H1 (cell line): ENCODE measurements at regions not wholly inside any gene's neighbourhood (a gene's known extent, or its start where the extent isn't known, plus 50 kb on each side); places are given as distances from the start of the nearest gene placed in this dataset.

Experiments
- CTCF ChIA-PET: fragments of 300-600 bp; sonication (Branson Sonifier 250); formaldehyde crosslinking; loops from one replicate; lab custom pipeline; 2021; ENCODE audit not compliant: partially characterized antibody; lab: Charles Lee
- POLR2A ChIA-PET: fragments of 300-600 bp; sonication (Branson Sonifier 250); formaldehyde crosslinking; loops from one replicate; lab custom pipeline; 2021; ENCODE audit warnings: inconsistent platforms; ENCODE audit not compliant: partially characterized antibody; lab: Charles Lee
- DNase-seq, 2 experiments: peaks; one replicate each; pipeline versions ENCODE4 v3.0.0 to v3.0.0-alpha.2; 2010 to 2022; ENCODE audit warnings: low spot score in 2 of 2, low read depth in 1 of 2, mixed read lengths in 1 of 2
- FAIRE-seq: peaks from 2 replicates; lab custom pipeline; 2011; peaks lifted over from hg19 to GRCh38; lab: Jason Lieb, UNC
- H2AFZ ChIP-seq: 2 replicates; pipeline ENCODE4 v1.8.1; 2012; ENCODE audit warnings: low read length, inconsistent platforms
- H2AK5ac ChIP-seq: 2 replicates; pipeline ENCODE4 v1.6.1; 2013; ENCODE audit warnings: low read depth, low read length
- H2BK120ac ChIP-seq: replicated peaks from 2 replicates; pipeline ENCODE3; 2013; ENCODE audit warnings: low read depth, low read length, inconsistent platforms
- H2BK12ac ChIP-seq: 2 replicates; pipeline ENCODE4 v1.6.1; 2013; ENCODE audit warnings: low read depth, low read length
- H2BK15ac ChIP-seq: 2 replicates; pipeline ENCODE4 v1.6.1; 2013; ENCODE audit warnings: low read length
- H2BK20ac ChIP-seq: 2 replicates; pipeline ENCODE4 v1.6.1; 2013; ENCODE audit warnings: low read length
- H2BK5ac ChIP-seq: 2 replicates; pipeline ENCODE4 v1.6.1; 2013; ENCODE audit warnings: low read depth, low read length
- H3K14ac ChIP-seq: 2 replicates; pipeline ENCODE4 v1.6.1; 2013; ENCODE audit warnings: inconsistent platforms; ENCODE audit not compliant: insufficient read length
- H3K18ac ChIP-seq: 2 replicates; pipeline ENCODE4 v1.6.1; 2013; ENCODE audit warnings: low read length; ENCODE audit errors: extremely low read depth
- H3K23ac ChIP-seq: 2 replicates; pipeline ENCODE4 v1.6.1; 2013; ENCODE audit warnings: inconsistent platforms; ENCODE audit not compliant: insufficient read length
- H3K23me2 ChIP-seq: 2 replicates; pipeline ENCODE4 v1.6.1; 2013; ENCODE audit warnings: low read depth, low read length
- H3K27ac ChIP-seq: 2 replicates; pipeline ENCODE4 v1.6.1; 2011; ENCODE audit warnings: low read depth, low read length, inconsistent platforms
- H3K27me3 ChIP-seq, 4 experiments: replicated peaks in 1 of 4; 1 replicate in 1 of 4; 2 replicates in 3 of 4; pipeline versions ENCODE4 v1.6.1 to v1.8.1; 2011 to 2013; ENCODE audit warnings: low read length in 3 of 4, mild to moderate bottlenecking in 3 of 4, inconsistent platforms in 2 of 4, mixed read lengths in 2 of 4, moderate library complexity in 1 of 4; ENCODE audit not compliant: control insufficient read depth in 3 of 4, insufficient read depth in 3 of 4; ENCODE audit errors: extremely low read depth in 1 of 4
- H3K36me3 ChIP-seq, 4 experiments: 2 replicates each; pipeline versions ENCODE4 v1.6.1 to v1.8.1; 2011 to 2013; ENCODE audit warnings: mild to moderate bottlenecking in 4 of 4, low read length in 3 of 4, moderate library complexity in 2 of 4, control low read depth in 1 of 4, inconsistent platforms in 1 of 4; ENCODE audit not compliant: insufficient read depth in 4 of 4, control insufficient read depth in 2 of 4
- H3K4ac ChIP-seq: replicated peaks from 2 replicates; pipeline ENCODE3; 2013; ENCODE audit warnings: low read length, low read depth, mixed read lengths, inconsistent platforms; ENCODE audit not compliant: insufficient read length
- H3K4me1 ChIP-seq, 4 experiments: replicated peaks in 1 of 4; 1 replicate in 1 of 4; 2 replicates in 3 of 4; pipeline versions ENCODE4 v1.6.1 to v1.8.1; 2011 to 2013; ENCODE audit warnings: low read length in 3 of 4, inconsistent platforms in 2 of 4, mixed read lengths in 1 of 4; ENCODE audit not compliant: insufficient read depth in 4 of 4, control insufficient read depth in 3 of 4
- H3K4me2 ChIP-seq, 2 experiments: 2 replicates each; pipeline versions ENCODE4 v1.6.1 to v1.8.1; 2011 to 2013; ENCODE audit warnings: low read depth in 2 of 2, low read length in 2 of 2, control low read depth in 1 of 2, inconsistent platforms in 1 of 2, mild to moderate bottlenecking in 1 of 2; ENCODE audit not compliant: insufficient read depth in 1 of 2
- H3K4me3 ChIP-seq, 4 experiments: fragments of 200-600, 300-600 bp in 1 of 4; sonication (generic), shearing (Covaris generic), sonication (Bioruptor Twin) in 1 of 4; 2 replicates each; pipeline versions ENCODE4 v1.5.1 to v1.8.1; 2011 to 2016; ENCODE audit warnings: low read length in 4 of 4, low read depth in 3 of 4, control low read depth in 2 of 4, inconsistent platforms in 2 of 4, mild to moderate bottlenecking in 2 of 4, mixed read lengths in 1 of 4, moderate library complexity in 1 of 4; ENCODE audit not compliant: insufficient read depth in 2 of 4; ENCODE audit errors: extremely low read depth in 1 of 4
- H3K56ac ChIP-seq: replicated peaks from 2 replicates; pipeline ENCODE3; 2013; ENCODE audit warnings: low read depth, mild to moderate bottlenecking, mixed read lengths, low read length, inconsistent platforms; ENCODE audit not compliant: insufficient read length
- H3K79me1 ChIP-seq: 2 replicates; pipeline ENCODE4 v1.6.1; 2013; ENCODE audit warnings: low read depth, low read length, control low read depth
- H3K79me2 ChIP-seq, 2 experiments: 2 replicates each; pipeline versions ENCODE4 v1.6.1 to v1.8.1; 2012 to 2013; ENCODE audit warnings: low read length in 2 of 2, mild to moderate bottlenecking in 2 of 2, inconsistent platforms in 1 of 2; ENCODE audit not compliant: insufficient read depth in 2 of 2, control insufficient read depth in 1 of 2
- H3K9ac ChIP-seq, 4 experiments: replicated peaks in 1 of 4; 1 replicate in 1 of 4; 2 replicates in 3 of 4; pipeline versions ENCODE4 v1.6.1 to v1.8.1; 2011 to 2013; ENCODE audit warnings: low read depth in 3 of 4, low read length in 3 of 4, control low read depth in 2 of 4, mild to moderate bottlenecking in 2 of 4, moderate library complexity in 2 of 4, inconsistent platforms in 1 of 4; ENCODE audit errors: extremely low read depth in 1 of 4
- H3K9me3 ChIP-seq, 2 experiments: 2 replicates each; pipeline versions ENCODE4 v1.6.1 to v1.8.1; 2012 to 2013; ENCODE audit warnings: mild to moderate bottlenecking in 2 of 2, moderate library complexity in 2 of 2, control low read depth in 1 of 2, inconsistent platforms in 1 of 2, low read depth in 1 of 2, low read length in 1 of 2, mixed read lengths in 1 of 2; ENCODE audit not compliant: insufficient read depth in 2 of 2
- H4K20me1 ChIP-seq, 2 experiments: replicated peaks in 1 of 2; 2 replicates each; pipeline versions ENCODE3 to v1.8.1; 2011 to 2013; ENCODE audit warnings: inconsistent platforms in 2 of 2, low read length in 2 of 2, mild to moderate bottlenecking in 1 of 2; ENCODE audit not compliant: insufficient read depth in 2 of 2, control insufficient read depth in 1 of 2
- H4K5ac ChIP-seq: 2 replicates; pipeline ENCODE4 v1.6.1; 2013; ENCODE audit warnings: low read length, low read depth, mixed read lengths, inconsistent platforms; ENCODE audit not compliant: insufficient read length
- H4K8ac ChIP-seq: 2 replicates; pipeline ENCODE4 v1.8.0; 2013; ENCODE audit warnings: mild to moderate bottlenecking, moderate library complexity, low read length, inconsistent platforms; ENCODE audit not compliant: insufficient read depth; ENCODE audit errors: extremely low read depth
- H4K91ac ChIP-seq: replicated peaks from 2 replicates; pipeline ENCODE3; 2013; ENCODE audit warnings: low read length, mixed read lengths, inconsistent platforms; ENCODE audit not compliant: insufficient read length
- BRCA1 ChIP-seq: IDR thresholded peaks from 2 replicates; pipeline ENCODE4 v1.6.1; 2012; ENCODE audit warnings: low read depth, low read length, improper control_type of control experiment
- CBX5 ChIP-seq: fragments of 300-800, 300-1000 bp; sonication (generic); IDR thresholded peaks from 2 replicates; pipeline ENCODE4 v1.7.1; 2016; ENCODE audit warnings: antibody characterized with exemption, low read length, low read depth
- CHD2 ChIP-seq: IDR thresholded peaks from 2 replicates; pipeline ENCODE4 v1.6.1; 2012; ENCODE audit warnings: low read length, improper control_type of control experiment
- CTBP2 ChIP-seq: IDR thresholded peaks from 2 replicates; pipeline ENCODE4 v1.7.0; 2011; ENCODE audit warnings: borderline replicate concordance, mild to moderate bottlenecking, moderate library complexity, mixed read lengths, low read length; ENCODE audit not compliant: insufficient read depth, insufficient read length
- FOSL1 ChIP-seq: IDR thresholded peaks from 2 replicates; pipeline ENCODE4 v1.6.1; 2011; ENCODE audit warnings: mild to moderate bottlenecking, low read depth, low read length, moderate library complexity; ENCODE audit not compliant: insufficient read depth
- JUN ChIP-seq: IDR thresholded peaks from 2 replicates; pipeline ENCODE4 v1.6.1; 2011; ENCODE audit warnings: low read depth, mild to moderate bottlenecking, improper control_type of control experiment, low read length
- KDM4A ChIP-seq: IDR thresholded peaks from one replicate; pipeline ENCODE4 v1.7.1; 2012; ENCODE audit warnings: low read depth, mild to moderate bottlenecking, moderate library complexity, low read length, inconsistent platforms; ENCODE audit not compliant: severe bottlenecking
- MAFK ChIP-seq: IDR thresholded peaks from 2 replicates; pipeline ENCODE4 v1.6.1; 2012; ENCODE audit warnings: low read depth, mild to moderate bottlenecking, improper control_type of control experiment, low read length
- POLR2AphosphoS5 ChIP-seq: IDR thresholded peaks from 2 replicates; pipeline ENCODE4 v1.6.1; 2011; ENCODE audit warnings: low read depth, low read length
- RNF2 ChIP-seq: fragments of 200-900, 300-1000 bp; sonication (generic); IDR thresholded peaks from 2 replicates; pipeline ENCODE4 v1.7.1; 2016; ENCODE audit warnings: borderline replicate concordance, low read depth, mild to moderate bottlenecking, antibody characterized with exemption, low read length; ENCODE audit not compliant: poor library complexity, severe bottlenecking; ENCODE audit errors: missing control alignments
- SAP30 ChIP-seq: fragments of 300-600 bp; sonication (generic); IDR thresholded peaks from 2 replicates; pipeline ENCODE4 v1.7.1; 2012; ENCODE audit warnings: low read length, moderate library complexity, mild to moderate bottlenecking, inconsistent platforms; ENCODE audit not compliant: insufficient read depth, insufficient replicate concordance
- SP2 ChIP-seq: IDR thresholded peaks from 2 replicates; pipeline ENCODE4 v1.6.1; 2012; ENCODE audit warnings: mild to moderate bottlenecking, low read length, inconsistent platforms
- SRF ChIP-seq: IDR thresholded peaks from 2 replicates; pipeline ENCODE4 v1.6.1; 2011; ENCODE audit warnings: mild to moderate bottlenecking, low read depth, low read length, moderate library complexity
- WGBS, 2 experiments: shearing (Covaris generic) in 1 of 2; methylation state at CpG; one replicate each; pipeline versions ENCODE4 v1.1.6 to v1.1.7; 2013 to 2015; ENCODE audit warnings: low lambda C conversion rate in 2 of 2, mixed read lengths in 2 of 2, inconsistent platforms in 1 of 2, low coverage in 1 of 2, missing lambda C conversion rate in 1 of 2; ENCODE audit not compliant: insufficient replicate concordance in 2 of 2, insufficient coverage in 1 of 2, insufficient read length in 1 of 2; ENCODE audit errors: extremely low coverage in 1 of 2, missing lambda C conversion rate in 1 of 2; 5-methylcytosine and 5-hydroxymethylcytosine counted together

- H2BK120ac ChIP-seq: no peak overlapping the region
- no peak overlapping the region for H4K91ac ChIP-seq
- H3K18ac ChIP-seq: no peak overlapping the region
- H2BK5ac ChIP-seq: no peak overlapping the region
- no peak overlapping the region for H3K4ac ChIP-seq
- H4K20me1 ChIP-seq: no peaks in the 10 kb centered on the region
- no peak overlapping the region for H3K4me2 ChIP-seq
- H4K8ac ChIP-seq: no peak overlapping the region
- H2AK5ac ChIP-seq: no peak overlapping the region
- H2BK20ac ChIP-seq: no peak overlapping the region
- H3K4me3 ChIP-seq: no peak overlapping the region
- H3K56ac ChIP-seq: no peak overlapping the region
- no peak overlapping the region for H4K5ac ChIP-seq
- H3K4me1 ChIP-seq: peaks cover 0 to 4% (median 3%) of the 10 kb centered on the region in 4 experiments; a peak in 5 of 7 replicates
- DNase-seq: no peak
- H3K9ac ChIP-seq: no peak overlapping the region
- no peaks in the 10 kb centered on the region for H3K36me3 ChIP-seq
- TF ChIP-seq RNF2: no peak
- TF ChIP-seq KDM4A: no peak
- TF ChIP-seq MAFK: no peak
- TF ChIP-seq CHD2: no peak
- TF ChIP-seq BRCA1: no peak
- TF ChIP-seq SP2: no peak
- TF ChIP-seq SAP30: no peak
- TF ChIP-seq CTBP2: no peak
- TF ChIP-seq FOSL1: no peak
- TF ChIP-seq SRF: no peak
- no peak for TF ChIP-seq JUN
- no peak for TF ChIP-seq POLR2AphosphoS5
- TF ChIP-seq CBX5: no peak
- TF ChIP-seq, all 59 proteins: peak for 0
- Histone ChIP-seq H2AFZ (no peak overlapping the region), H3K9me3 (no peaks in the 10 kb centered on the region), H3K79me1 (no peaks in the 10 kb centered on the region), H2BK12ac (no peak overlapping the region), H3K27me3 (no peaks in the 10 kb centered on the region), H3K27ac (no peak overlapping the region), H3K79me2 (no peaks in the 10 kb centered on the region), H3K23me2 (no peaks in the 10 kb centered on the region), H3K23ac (no peak overlapping the region), H2BK15ac (no peak overlapping the region), H3K14ac (no peak overlapping the region)
- WGBS, 2 experiments: 90% methylated on average over 4 of the region's 4 CpGs; no CpG with 5 or more reads in 1 of the 2 experiments
- POLR2A ChIA-PET: no interaction called here
- CTCF ChIA-PET: interaction anchor here (1.3 kb wide), 1 partner anchor 47 kb away, joined by 5 read pairs; no protein-coding TSS in a partner anchor
- FAIRE-seq: no peak
Observed at GRCh38 chr12:24195063-24195462, 245.6 kb upstream of the SOX5 start.
